ENCODE measurements at regions not wholly inside any gene's neighbourhood (a gene's known extent, or its start where the extent isn't known, plus 50 kb on each side); places are given as distances from the start of the nearest gene placed in this dataset.

- Histone ChIP-seq H3K27me3 (ENCODE audit: control insufficient read depth in 1 of 2, insufficient read depth in 2 of 2, low read length in 2 of 2) (no peaks in the 10 kb centered on the region), H3K4me3 (ENCODE audit: low read depth in 1 of 2, low read length in 2 of 2) (no peak overlapping the region), H3K9me3 (ENCODE audit: control insufficient read depth in 2 of 2, insufficient read depth in 1 of 2, low read depth in 1 of 2, low read length in 1 of 2) (no peaks in the 10 kb centered on the region), H3K36me3 (ENCODE audit: control insufficient read depth in 2 of 2, insufficient read depth in 2 of 2, low read length in 1 of 2) (no peaks in the 10 kb centered on the region), H3K27ac (ENCODE audit: low read depth in 2 of 2, low read length in 1 of 2) (no peak overlapping the region), H3K4me1 (ENCODE audit: control insufficient read depth in 2 of 2, insufficient read depth in 2 of 2, low read length in 1 of 2) (peaks cover 4 to 6% of the 10 kb centered on the region in 2 donors)
- WGBS, 2 donors: 23 to 32% methylated on average over 1 of the region's 1 CpG
Measured at GRCh38 chr1:39117899-39118450, 86.5 kb upstream of the MACF1 start.

GRCh38 chr1:39122056-39122455 is 82.4 kb upstream of the MACF1 start:
- peaks cover 0 to 7% of the 10 kb centered on the region in 2 donors for H3K4me1 ChIP-seq (ENCODE audit: control insufficient read depth in 2 of 2, insufficient read depth in 2 of 2, low read length in 1 of 2)
- H3K36me3 ChIP-seq (ENCODE audit: control insufficient read depth in 2 of 2, insufficient read depth in 2 of 2, low read length in 1 of 2): no peaks in the 10 kb centered on the region
- H3K27ac ChIP-seq (ENCODE audit: low read depth in 2 of 2, low read length in 1 of 2): no peak overlapping the region
- no peaks in the 10 kb centered on the region for H3K9me3 ChIP-seq (ENCODE audit: control insufficient read depth in 2 of 2, insufficient read depth in 1 of 2, low read depth in 1 of 2, low read length in 1 of 2)
- WGBS, 2 donors: 97% methylated on average over 6 of the region's 6 CpGs
- no peak overlapping the region for H3K4me3 ChIP-seq (ENCODE audit: low read depth in 1 of 2, low read length in 2 of 2)
- no peaks in the 10 kb centered on the region for H3K27me3 ChIP-seq (ENCODE audit: control insufficient read depth in 1 of 2, insufficient read depth in 2 of 2, low read length in 2 of 2)

GRCh38 chr1:39124282-39124681 is 80.2 kb upstream of the MACF1 start:
- H3K4me1 ChIP-seq (ENCODE audit: control insufficient read depth in 2 of 2, insufficient read depth in 2 of 2, low read length in 1 of 2): peaks cover 0 to 6% of the 10 kb centered on the region in 2 donors
- no peak overlapping the region for H3K27ac ChIP-seq (ENCODE audit: low read depth in 2 of 2, low read length in 1 of 2)
- no peaks in the 10 kb centered on the region for H3K27me3 ChIP-seq (ENCODE audit: control insufficient read depth in 1 of 2, insufficient read depth in 2 of 2, low read length in 2 of 2)
- H3K4me3 ChIP-seq (ENCODE audit: low read depth in 1 of 2, low read length in 2 of 2): no peak overlapping the region
- 59 to 60% methylated on average over 1 of the region's 1 CpG for WGBS, 2 donors
- no peaks in the 10 kb centered on the region for H3K9me3 ChIP-seq (ENCODE audit: control insufficient read depth in 2 of 2, insufficient read depth in 1 of 2, low read depth in 1 of 2, low read length in 1 of 2)
- no peaks in the 10 kb centered on the region for H3K36me3 ChIP-seq (ENCODE audit: control insufficient read depth in 2 of 2, insufficient read depth in 2 of 2, low read length in 1 of 2)

- peaks cover 0 to 7% of the 10 kb centered on the region in 2 donors for H3K4me1 ChIP-seq (ENCODE audit: control insufficient read depth in 2 of 2, insufficient read depth in 2 of 2, low read length in 1 of 2)
- no peaks in the 10 kb centered on the region for H3K9me3 ChIP-seq (ENCODE audit: control insufficient read depth in 2 of 2, insufficient read depth in 1 of 2, low read depth in 1 of 2, low read length in 1 of 2)
- peak overlapping the region in 1 of 2 donors; percentile 3 for H3K27ac ChIP-seq (ENCODE audit: low read depth in 2 of 2, low read length in 1 of 2)
- no peak overlapping the region for H3K4me3 ChIP-seq (ENCODE audit: low read depth in 1 of 2, low read length in 2 of 2)
- no peaks in the 10 kb centered on the region for H3K36me3 ChIP-seq (ENCODE audit: control insufficient read depth in 2 of 2, insufficient read depth in 2 of 2, low read length in 1 of 2)
- no peaks in the 10 kb centered on the region for H3K27me3 ChIP-seq (ENCODE audit: control insufficient read depth in 1 of 2, insufficient read depth in 2 of 2, low read length in 2 of 2)
Measured at GRCh38 chr1:39127513-39127912, 77.0 kb upstream of the MACF1 start.

- WGBS, 2 donors: 63 to 69% methylated on average over 4 of the region's 4 CpGs
- Histone ChIP-seq H3K27me3 (ENCODE audit: control insufficient read depth in 1 of 2, insufficient read depth in 2 of 2, low read length in 2 of 2) (no peaks in the 10 kb centered on the region), H3K9me3 (ENCODE audit: control insufficient read depth in 2 of 2, insufficient read depth in 1 of 2, low read depth in 1 of 2, low read length in 1 of 2) (no peaks in the 10 kb centered on the region), H3K36me3 (ENCODE audit: control insufficient read depth in 2 of 2, insufficient read depth in 2 of 2, low read length in 1 of 2) (no peaks in the 10 kb centered on the region), H3K4me1 (ENCODE audit: control insufficient read depth in 2 of 2, insufficient read depth in 2 of 2, low read length in 1 of 2) (peaks cover 3 to 7% of the 10 kb centered on the region in 2 donors), H3K27ac (ENCODE audit: low read depth in 2 of 2, low read length in 1 of 2) (peak overlapping the region in 1 of 2 donors; percentile 73), H3K4me3 (ENCODE audit: low read depth in 1 of 2, low read length in 2 of 2) (no peak overlapping the region)
Measured at GRCh38 chr1:39128126-39128525, 76.4 kb upstream of the MACF1 start.

- Histone ChIP-seq H3K4me1 (ENCODE audit: control insufficient read depth in 2 of 2, insufficient read depth in 2 of 2, low read length in 1 of 2) (peaks cover 4 to 7% of the 10 kb centered on the region in 2 donors), H3K9me3 (ENCODE audit: control insufficient read depth in 2 of 2, insufficient read depth in 1 of 2, low read depth in 1 of 2, low read length in 1 of 2) (no peaks in the 10 kb centered on the region), H3K27ac (ENCODE audit: low read depth in 2 of 2, low read length in 1 of 2) (peak overlapping the region; percentile 87 to 88), H3K36me3 (ENCODE audit: control insufficient read depth in 2 of 2, insufficient read depth in 2 of 2, low read length in 1 of 2) (no peaks in the 10 kb centered on the region), H3K27me3 (ENCODE audit: control insufficient read depth in 1 of 2, insufficient read depth in 2 of 2, low read length in 2 of 2) (no peaks in the 10 kb centered on the region), H3K4me3 (ENCODE audit: low read depth in 1 of 2, low read length in 2 of 2) (no peak overlapping the region)
- WGBS, 2 donors: 53% methylated on average over 2 of the region's 2 CpGs
Measured at GRCh38 chr1:39128959-39129358, 75.5 kb upstream of the MACF1 start.

- Histone ChIP-seq H3K4me1 (ENCODE audit: control insufficient read depth in 2 of 2, insufficient read depth in 2 of 2, low read length in 1 of 2) (peaks cover 4 to 7% of the 10 kb centered on the region in 2 donors), H3K36me3 (ENCODE audit: control insufficient read depth in 2 of 2, insufficient read depth in 2 of 2, low read length in 1 of 2) (no peaks in the 10 kb centered on the region), H3K27me3 (ENCODE audit: control insufficient read depth in 1 of 2, insufficient read depth in 2 of 2, low read length in 2 of 2) (no peaks in the 10 kb centered on the region), H3K9me3 (ENCODE audit: control insufficient read depth in 2 of 2, insufficient read depth in 1 of 2, low read depth in 1 of 2, low read length in 1 of 2) (no peaks in the 10 kb centered on the region), H3K4me3 (ENCODE audit: low read depth in 1 of 2, low read length in 2 of 2) (no peak overlapping the region), H3K27ac (ENCODE audit: low read depth in 2 of 2, low read length in 1 of 2) (peak overlapping the region; percentile 87 to 88)
Measured at GRCh38 chr1:39129514-39129913, 75.0 kb upstream of the MACF1 start.

GRCh38 chr1:39130325-39130724 is 74.2 kb upstream of the MACF1 start:
- WGBS, 2 donors: 34 to 41% methylated on average over 1 of the region's 1 CpG
- H3K27me3 ChIP-seq (ENCODE audit: control insufficient read depth in 1 of 2, insufficient read depth in 2 of 2, low read length in 2 of 2): no peaks in the 10 kb centered on the region
- H3K4me3 ChIP-seq (ENCODE audit: low read depth in 1 of 2, low read length in 2 of 2): no peak overlapping the region
- peaks cover 4 to 7% of the 10 kb centered on the region in 2 donors for H3K4me1 ChIP-seq (ENCODE audit: control insufficient read depth in 2 of 2, insufficient read depth in 2 of 2, low read length in 1 of 2)
- no peaks in the 10 kb centered on the region for H3K9me3 ChIP-seq (ENCODE audit: control insufficient read depth in 2 of 2, insufficient read depth in 1 of 2, low read depth in 1 of 2, low read length in 1 of 2)
- H3K27ac ChIP-seq (ENCODE audit: low read depth in 2 of 2, low read length in 1 of 2): peak overlapping the region in 1 of 2 donors; percentile 87
- no peaks in the 10 kb centered on the region for H3K36me3 ChIP-seq (ENCODE audit: control insufficient read depth in 2 of 2, insufficient read depth in 2 of 2, low read length in 1 of 2)

- peak overlapping the region in 1 of 2 donors; percentile 42 for H3K27ac ChIP-seq (ENCODE audit: low read depth in 2 of 2, low read length in 1 of 2)
- H3K27me3 ChIP-seq (ENCODE audit: control insufficient read depth in 1 of 2, insufficient read depth in 2 of 2, low read length in 2 of 2): no peaks in the 10 kb centered on the region
- no peaks in the 10 kb centered on the region for H3K9me3 ChIP-seq (ENCODE audit: control insufficient read depth in 2 of 2, insufficient read depth in 1 of 2, low read depth in 1 of 2, low read length in 1 of 2)
- peaks cover 4 to 5% of the 10 kb centered on the region in 2 donors for H3K4me1 ChIP-seq (ENCODE audit: control insufficient read depth in 2 of 2, insufficient read depth in 2 of 2, low read length in 1 of 2)
- H3K36me3 ChIP-seq (ENCODE audit: control insufficient read depth in 2 of 2, insufficient read depth in 2 of 2, low read length in 1 of 2): peaks cover 0 to 3% of the 10 kb centered on the region in 2 donors
- 89 to 92% methylated on average over 2 of the region's 2 CpGs for WGBS, 2 donors
- H3K4me3 ChIP-seq (ENCODE audit: low read depth in 1 of 2, low read length in 2 of 2): no peak overlapping the region
Measured at GRCh38 chr1:39131940-39132339, 72.6 kb upstream of the MACF1 start.

- peak overlapping the region; percentile 32 to 90 for H3K27ac ChIP-seq (ENCODE audit: low read depth in 2 of 2, low read length in 1 of 2)
- H3K36me3 ChIP-seq (ENCODE audit: control insufficient read depth in 2 of 2, insufficient read depth in 2 of 2, low read length in 1 of 2): peaks cover 0 to 3% of the 10 kb centered on the region in 2 donors
- 39 to 42% methylated on average over 9 of the region's 9 CpGs for WGBS, 2 donors
- no peaks in the 10 kb centered on the region for H3K9me3 ChIP-seq (ENCODE audit: control insufficient read depth in 2 of 2, insufficient read depth in 1 of 2, low read depth in 1 of 2, low read length in 1 of 2)
- no peak overlapping the region for H3K4me3 ChIP-seq (ENCODE audit: low read depth in 1 of 2, low read length in 2 of 2)
- no peaks in the 10 kb centered on the region for H3K27me3 ChIP-seq (ENCODE audit: control insufficient read depth in 1 of 2, insufficient read depth in 2 of 2, low read length in 2 of 2)
- H3K4me1 ChIP-seq (ENCODE audit: control insufficient read depth in 2 of 2, insufficient read depth in 2 of 2, low read length in 1 of 2): peaks cover 4% of the 10 kb centered on the region in 2 donors
Measured at GRCh38 chr1:39132505-39133339, 71.8 kb upstream of the MACF1 start.

Data from esophagus (tissue), 2 donors.